ENCODE measurements at regions not wholly inside any gene's neighbourhood (a gene's known extent, or its start where the extent isn't known, plus 50 kb on each side); places are given as distances from the start of the nearest gene placed in this dataset.

GRCh38 chr18:13982126-13982525 is 66.8 kb upstream of the MC2R start:
- Histone ChIP-seq H3K27me3 (ENCODE audit: control insufficient read depth, insufficient read depth, low read length, poor library complexity, severe bottlenecking) (no peaks in the 10 kb centered on the region), H3K9ac (ENCODE audit: extremely low read depth, low read length, poor library complexity, severe bottlenecking) (no peak overlapping the region), H3K9me3 (ENCODE audit: control insufficient read depth, low read length) (no peaks in the 10 kb centered on the region), H3K4me1 (ENCODE audit: control insufficient read depth, insufficient read depth, low read length) (no peaks in the 10 kb centered on the region), H3K4me3 (ENCODE audit: low read length) (no peak overlapping the region), H3K27ac (ENCODE audit: low read depth, low read length) (no peak overlapping the region), H3K36me3 (ENCODE audit: control insufficient read depth, insufficient read depth, low read length) (no peaks in the 10 kb centered on the region)
- WGBS, 2 experiments (ENCODE audit: insufficient coverage in 1 of 2, insufficient read length in 1 of 2) = 44 to 58% methylated on average over 3 to 4 of the region's 4 CpGs
- H3K27ac Mint-ChIP-seq = no peak overlapping the region
- TF ChIP-seq CTCF (conservative IDR thresholded peaks at IDR 0.05) = peak; percentile 83
- H3K27me3 Mint-ChIP-seq (ENCODE audit: insufficient read depth) = no peaks in the 10 kb centered on the region
- H3K4me1 Mint-ChIP-seq = peaks cover 2% of the 10 kb centered on the region
- H3K9me3 Mint-ChIP-seq = peaks cover 2% of the 10 kb centered on the region
- no peak overlapping the region for H3K4me3 Mint-ChIP-seq
- H3K36me3 Mint-ChIP-seq (ENCODE audit: low read depth) = no peaks in the 10 kb centered on the region
- peak; percentile 86 for DNase-seq

GRCh38 chr18:13973061-13973575 is 57.8 kb upstream of the MC2R start:
- no peak overlapping the region for H3K27ac ChIP-seq (ENCODE audit: low read depth, low read length)
- Mint-ChIP-seq H3K4me3 (no peak overlapping the region), H3K36me3 (ENCODE audit: low read depth) (no peaks in the 10 kb centered on the region), H3K27ac (no peak overlapping the region), H3K4me1 (no peaks in the 10 kb centered on the region), H3K9me3 (peaks cover 19% of the 10 kb centered on the region), H3K27me3 (ENCODE audit: insufficient read depth) (no peaks in the 10 kb centered on the region)
- 62 to 67% methylated on average over 4 of the region's 4 CpGs for WGBS, 2 experiments (ENCODE audit: insufficient coverage in 1 of 2, insufficient read length in 1 of 2)
- H3K4me1 ChIP-seq (ENCODE audit: control insufficient read depth, insufficient read depth, low read length) = no peaks in the 10 kb centered on the region
- H3K9me3 ChIP-seq (ENCODE audit: control insufficient read depth, low read length) = no peaks in the 10 kb centered on the region
- H3K9ac ChIP-seq (ENCODE audit: extremely low read depth, low read length, poor library complexity, severe bottlenecking) = no peak overlapping the region
- TF ChIP-seq CTCF (conservative IDR thresholded peaks at IDR 0.05) = peak; percentile 59
- DNase-seq = peak; percentile 68
- H3K36me3 ChIP-seq (ENCODE audit: control insufficient read depth, insufficient read depth, low read length) = no peaks in the 10 kb centered on the region
- H3K4me3 ChIP-seq (ENCODE audit: low read length) = no peak overlapping the region
- H3K27me3 ChIP-seq (ENCODE audit: control insufficient read depth, insufficient read depth, low read length, poor library complexity, severe bottlenecking) = no peaks in the 10 kb centered on the region

Measured in endodermal cell (in vitro differentiated cells).